MV-4-11 (cell line): ENCODE measurements at regions not wholly inside any gene's neighbourhood (a gene's known extent, or its start where the extent isn't known, plus 50 kb on each side); places are given as distances from the start of the nearest gene placed in this dataset.

Source experiments
- DNase-seq: peaks from one replicate; lab custom pipeline; 2025; lab: John Stamatoyannopoulos, UW

DNA sequence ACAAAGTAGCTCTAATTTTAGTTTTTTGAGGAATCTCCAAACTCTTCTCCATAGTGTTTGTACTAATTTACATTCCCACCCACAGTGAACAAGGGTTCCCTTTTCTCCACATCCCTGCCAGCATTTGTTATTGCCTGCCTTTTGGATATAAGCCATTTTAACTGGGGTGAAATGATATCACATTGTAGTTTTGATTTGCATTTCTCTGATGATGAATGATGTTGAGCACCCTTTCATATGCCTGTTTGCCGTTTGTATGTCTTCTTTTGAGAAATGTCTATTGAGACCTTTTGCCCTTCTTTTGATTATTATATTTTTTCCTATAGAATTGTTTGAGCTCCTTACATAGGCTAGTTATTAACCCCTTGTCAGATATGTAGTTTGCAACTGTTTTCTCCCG is 239.9 kb upstream of the TPM1 start:
- no peak for DNase-seq

DNA sequence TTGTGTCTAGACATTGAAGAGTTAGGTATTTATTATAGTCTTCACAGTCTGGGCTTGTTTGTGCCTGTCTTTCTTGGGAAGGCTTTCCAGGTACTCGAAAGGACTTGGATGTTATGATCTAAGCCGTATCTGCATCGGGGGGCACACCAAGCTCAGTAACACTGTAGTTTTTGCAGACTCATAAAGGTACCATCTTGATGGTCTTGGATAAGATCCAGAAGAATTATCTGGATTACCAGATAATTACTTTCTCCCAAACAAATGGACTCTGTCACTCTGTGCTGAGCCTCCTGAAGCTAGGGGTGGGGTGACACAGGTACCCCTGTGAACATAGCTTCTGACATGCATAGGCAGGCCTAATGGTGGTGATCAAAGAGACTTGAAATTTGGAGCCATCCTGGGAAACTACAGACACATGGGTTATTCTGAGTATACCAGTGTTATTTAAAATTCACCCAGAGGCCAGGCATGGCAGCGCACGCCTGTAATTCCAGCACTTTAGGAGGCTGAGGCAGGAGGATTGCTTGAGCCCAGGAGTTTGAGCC is 238.6 kb upstream of the TPM1 start:
- DNase-seq: no peak

DNA sequence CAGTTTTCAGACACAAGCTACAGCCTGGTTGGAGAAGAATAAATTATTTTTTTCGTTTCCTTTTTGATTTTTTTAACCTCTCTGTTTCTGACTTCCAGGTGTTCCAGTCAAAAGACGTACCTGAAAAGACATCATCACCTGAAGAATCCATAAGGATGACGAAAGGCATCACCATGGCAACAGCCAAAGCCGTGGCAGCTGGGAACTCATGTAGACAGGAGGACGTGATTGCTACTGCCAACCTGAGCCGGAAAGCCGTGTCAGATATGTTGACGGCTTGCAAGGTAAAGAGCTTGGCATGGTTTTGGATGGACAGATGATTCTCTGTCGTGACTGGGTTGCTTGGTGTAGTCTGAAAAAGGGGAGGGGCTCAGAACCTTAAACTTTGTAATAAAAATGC is 237.0 kb upstream of the TPM1 start:
- DNase-seq: no peak

DNA sequence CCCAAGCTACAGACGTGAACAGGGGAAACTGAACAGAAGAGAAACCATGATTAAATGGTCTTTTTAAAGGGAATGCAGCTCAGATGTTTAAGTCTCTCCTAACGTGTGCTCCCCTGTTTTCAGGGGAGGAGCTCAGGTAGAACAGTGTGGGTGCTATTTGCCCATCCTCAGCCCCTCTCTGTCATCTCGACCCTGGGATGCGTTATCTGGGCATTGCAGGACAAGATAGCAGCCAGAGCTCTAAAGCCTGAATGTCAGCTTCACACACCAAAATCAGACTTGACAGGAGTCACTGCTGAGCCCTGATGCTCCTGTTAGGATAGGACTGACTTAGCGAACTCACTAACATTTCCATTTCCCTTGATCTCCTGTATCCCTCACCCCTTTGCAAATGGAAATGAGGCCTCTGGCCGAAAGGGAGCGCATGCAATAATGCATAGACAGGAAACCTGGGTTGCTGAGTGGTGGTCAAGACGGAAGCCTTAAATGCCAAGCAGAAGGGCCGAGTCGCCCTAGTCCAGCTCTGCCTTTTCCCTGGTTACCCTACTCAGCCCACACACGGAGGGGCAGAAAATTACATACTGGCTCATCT is 234.9 kb upstream of the TPM1 start:
- no peak for DNase-seq

DNA sequence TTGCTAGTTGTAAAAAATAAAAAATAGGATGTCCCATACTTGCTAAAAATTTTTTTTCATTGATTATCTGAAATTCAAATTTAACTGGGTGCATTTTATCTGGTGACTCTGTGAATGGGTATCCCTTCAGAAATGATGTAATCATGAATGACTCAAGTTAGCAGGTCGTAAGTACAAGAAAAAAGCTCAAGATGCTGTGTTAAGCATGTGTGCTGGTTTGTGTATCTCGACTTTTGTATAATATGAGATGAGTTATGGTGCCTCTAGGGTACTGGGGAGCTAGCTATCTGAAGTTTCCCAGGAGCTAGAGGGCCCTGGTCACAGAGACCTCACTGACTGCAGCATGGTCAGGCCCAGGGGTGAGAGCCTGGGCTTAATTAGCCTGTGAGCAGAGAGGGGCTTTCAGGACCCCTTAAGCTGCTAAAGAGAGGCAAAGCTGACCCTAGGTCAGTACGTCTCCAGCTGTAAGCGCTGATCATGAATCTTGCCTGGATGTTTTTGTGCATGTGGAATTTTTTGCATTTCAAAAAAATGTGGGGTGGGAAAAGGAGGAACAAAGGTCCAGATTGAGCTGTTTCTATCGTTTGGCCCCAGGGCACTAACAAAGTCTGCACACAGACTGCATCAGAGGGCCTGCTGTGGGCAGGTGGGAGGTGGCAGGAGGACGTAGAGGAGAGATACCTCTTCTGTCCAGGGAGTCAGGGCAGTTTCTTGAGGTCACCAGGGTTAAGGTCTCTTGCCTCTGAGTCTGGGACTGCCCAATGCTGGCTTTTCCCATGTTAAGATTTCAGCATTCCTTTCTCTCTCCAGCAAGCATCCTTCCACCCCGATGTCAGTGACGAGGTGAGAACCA is 233.2 kb upstream of the TPM1 start:
- DNase-seq: no peak

DNA sequence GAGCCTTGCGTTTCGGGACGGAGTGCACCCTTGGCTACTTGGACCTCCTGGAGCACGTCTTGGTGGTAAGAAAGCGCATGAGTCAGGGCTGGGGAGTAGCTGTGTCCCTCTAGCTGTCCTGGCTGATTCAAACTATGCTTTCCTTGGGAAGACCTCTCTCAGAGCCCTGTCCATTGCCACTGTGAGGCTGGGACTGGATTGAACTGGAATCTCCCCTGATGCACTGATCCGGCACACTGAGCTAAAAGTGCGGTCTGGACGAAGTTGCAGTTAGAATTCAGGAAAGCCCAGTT is 232.6 kb upstream of the TPM1 start:
- DNase-seq: no peak

DNA sequence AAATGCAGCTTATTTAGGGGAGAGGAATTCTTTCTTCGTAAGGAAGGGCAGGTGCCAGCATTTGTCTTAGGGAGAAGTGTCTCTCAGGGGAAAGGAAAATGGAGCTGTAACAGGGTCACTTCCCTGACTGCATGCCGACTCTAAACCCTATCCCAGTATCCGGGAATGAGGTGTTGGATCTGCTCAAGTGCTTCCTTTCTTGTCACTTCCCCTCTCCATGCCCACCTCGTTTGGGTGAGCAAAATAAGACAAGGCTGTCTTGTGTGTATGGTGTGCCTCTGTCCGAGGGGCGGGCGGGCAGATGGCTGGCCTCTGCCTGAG is 230.1 kb upstream of the TPM1 start:
- DNase-seq: no peak

DNA sequence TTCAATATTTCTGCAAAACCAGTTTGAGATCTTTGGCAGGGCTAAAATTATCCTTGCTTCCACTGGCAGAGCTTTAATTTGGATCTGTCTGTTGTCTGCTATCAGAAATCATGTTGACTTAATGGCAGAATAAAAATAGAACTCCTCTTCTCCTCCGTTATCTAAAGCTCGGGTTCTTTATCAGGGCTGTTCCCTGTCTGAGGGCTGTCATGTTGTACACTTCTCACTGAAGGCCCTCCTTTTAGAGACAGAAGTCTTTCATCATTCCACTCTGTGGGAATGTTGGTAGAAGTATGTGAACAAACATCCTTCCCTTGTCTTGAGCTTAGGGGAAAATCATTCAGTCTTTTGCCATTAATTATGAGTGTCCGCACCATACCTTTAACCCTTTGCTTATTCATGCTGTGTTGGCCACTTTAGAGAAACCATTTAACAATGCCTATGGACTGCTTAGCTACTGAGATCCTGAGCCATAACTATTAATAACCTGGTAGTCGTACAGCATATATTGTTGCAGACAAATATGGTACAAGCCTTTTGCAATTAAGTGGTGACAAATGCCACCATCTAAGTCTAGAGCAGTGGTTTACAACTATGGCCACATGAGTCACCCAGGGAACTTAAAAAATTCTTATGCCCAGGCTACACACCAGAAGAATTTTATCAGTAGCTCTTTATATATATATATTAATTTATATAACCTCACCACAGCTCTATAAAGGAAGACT is 226.0 kb upstream of the TPM1 start:
- peak; percentile 3 for DNase-seq

DNA sequence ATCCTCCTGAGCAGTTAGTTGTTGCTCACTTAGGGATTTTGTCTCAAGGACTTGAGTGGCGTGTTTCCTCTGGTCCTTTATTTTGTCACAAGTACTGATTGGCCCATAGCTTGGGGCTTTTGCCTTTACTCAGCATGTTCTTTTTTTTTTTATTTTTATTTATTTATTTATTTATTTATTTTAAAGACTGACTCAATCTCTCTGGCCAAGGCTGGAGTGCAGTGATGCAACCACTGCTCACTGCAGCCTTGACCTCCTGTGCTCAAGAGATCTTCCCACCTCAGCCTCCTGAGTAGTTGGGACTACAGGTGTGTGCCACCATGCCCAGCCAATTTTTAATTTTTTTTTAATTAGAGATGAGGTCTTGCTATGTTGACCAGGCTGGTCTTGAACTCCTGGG is 223.9 kb upstream of the TPM1 start:
- no peak for DNase-seq

DNA sequence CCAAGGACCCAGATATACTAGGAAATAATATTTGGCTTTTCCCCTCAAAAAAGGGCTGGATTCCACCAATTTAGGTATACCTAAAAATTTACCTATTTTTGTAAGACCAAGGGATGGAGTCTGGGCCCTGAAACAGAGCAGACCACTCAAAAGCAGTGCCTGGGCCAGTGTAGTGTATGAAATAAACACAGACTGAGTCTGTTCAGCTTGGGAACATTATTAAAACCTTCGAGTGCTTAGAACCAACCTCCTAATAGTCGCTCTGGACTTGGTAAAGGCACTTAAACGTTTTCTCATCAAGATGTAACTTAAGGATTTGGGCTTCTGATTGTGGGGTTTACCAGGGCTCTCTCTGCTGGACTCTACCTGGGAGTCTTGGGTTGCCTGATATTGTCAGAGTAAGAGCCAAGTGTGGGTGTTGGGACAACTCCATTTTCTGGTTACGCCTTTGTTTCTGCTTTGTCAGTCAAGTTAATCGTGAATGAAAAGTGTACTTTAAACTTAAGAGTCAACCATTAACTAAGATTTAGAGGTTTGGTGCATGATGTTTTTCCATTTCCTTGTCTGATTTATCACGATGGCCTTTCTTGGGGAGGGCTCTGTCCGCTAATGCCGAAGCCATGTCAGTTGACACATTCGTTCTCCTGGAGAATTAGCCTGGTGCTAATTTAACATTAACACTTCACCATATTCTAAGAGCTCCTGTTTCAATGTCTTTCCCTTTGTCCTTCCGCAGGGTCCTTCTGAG is 221.0 kb upstream of the TPM1 start:
- DNase-seq: no peak

DNA sequence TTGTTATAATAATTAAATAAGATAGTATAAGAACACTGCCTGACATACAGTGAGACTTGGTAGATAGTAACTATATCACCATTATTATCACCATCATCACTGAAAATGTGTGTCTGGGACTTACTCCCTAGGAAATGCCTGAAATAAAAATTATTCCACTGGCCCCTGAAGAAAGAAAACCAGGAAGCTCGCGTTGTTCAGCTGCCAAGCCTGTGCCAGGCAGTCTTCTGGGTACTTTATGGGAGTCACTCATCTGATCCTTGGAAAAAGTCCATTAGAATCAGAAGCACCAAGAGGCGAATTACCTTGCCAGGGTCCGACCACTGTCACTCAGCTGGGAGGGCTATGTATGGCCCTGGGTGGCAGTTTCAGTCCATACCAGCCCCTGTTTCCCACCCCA is 220.3 kb upstream of the TPM1 start:
- no peak for DNase-seq

DNA sequence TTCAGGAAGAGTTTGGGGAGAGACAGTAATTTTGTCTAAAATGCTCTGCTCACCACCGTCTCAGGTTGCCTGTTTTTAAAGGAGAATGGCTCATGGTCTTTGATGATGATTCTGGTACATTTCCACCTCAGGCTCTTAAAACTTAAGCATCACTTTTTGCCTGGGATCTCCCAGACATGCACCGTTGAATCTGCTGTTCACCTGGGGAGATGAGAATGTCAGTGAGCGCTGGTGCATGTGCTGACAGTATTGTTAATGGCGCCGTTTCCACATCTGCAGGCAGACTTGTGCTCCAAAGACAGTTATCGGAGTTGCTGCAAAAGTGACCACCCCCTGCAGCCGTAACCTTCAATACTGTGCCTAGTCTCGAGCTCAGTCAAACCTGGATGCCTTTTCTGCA is 219.0 kb upstream of the TPM1 start:
- no peak for DNase-seq

DNA sequence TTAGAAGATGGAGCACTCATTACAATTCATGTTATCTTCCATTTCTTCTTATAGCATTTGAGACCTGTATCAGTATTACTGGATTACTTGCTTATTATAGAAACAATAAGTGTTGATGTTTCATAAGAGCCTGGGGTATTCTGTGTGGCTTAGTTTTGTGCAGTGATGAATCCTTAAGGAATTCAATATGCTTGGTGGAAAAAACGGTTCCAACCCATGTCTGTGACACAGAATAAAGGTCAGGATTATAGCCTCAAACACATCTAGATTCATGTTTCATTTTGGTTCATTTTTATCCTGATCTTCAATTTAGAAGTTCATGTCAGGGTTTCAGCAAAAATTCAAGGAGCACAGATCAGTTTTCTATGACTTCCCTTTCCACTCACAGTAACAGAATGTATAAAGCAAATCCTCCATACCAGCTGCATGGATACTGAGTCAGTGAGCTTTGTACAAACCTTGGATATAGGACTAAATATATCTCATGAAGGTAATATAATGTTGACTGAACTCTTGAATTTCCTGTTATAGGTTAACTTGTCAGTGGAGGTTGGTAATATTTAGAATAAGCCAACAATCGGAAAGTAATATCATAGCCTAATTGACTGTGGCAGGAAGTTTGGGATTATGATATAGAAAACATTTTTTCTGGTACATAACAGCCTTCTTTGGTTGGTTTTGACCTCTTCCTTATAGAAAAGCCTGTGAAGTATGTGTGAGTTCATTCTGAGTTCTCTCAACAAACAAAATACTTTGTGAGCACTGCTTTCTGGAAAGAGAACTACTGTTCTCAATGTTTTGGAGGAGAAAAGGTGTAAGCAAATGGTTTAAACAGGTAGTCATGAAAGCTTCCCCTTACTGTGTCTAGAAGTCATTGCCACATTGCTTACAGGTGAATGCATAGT is 218.2 kb upstream of the TPM1 start:
- no peak for DNase-seq

DNA sequence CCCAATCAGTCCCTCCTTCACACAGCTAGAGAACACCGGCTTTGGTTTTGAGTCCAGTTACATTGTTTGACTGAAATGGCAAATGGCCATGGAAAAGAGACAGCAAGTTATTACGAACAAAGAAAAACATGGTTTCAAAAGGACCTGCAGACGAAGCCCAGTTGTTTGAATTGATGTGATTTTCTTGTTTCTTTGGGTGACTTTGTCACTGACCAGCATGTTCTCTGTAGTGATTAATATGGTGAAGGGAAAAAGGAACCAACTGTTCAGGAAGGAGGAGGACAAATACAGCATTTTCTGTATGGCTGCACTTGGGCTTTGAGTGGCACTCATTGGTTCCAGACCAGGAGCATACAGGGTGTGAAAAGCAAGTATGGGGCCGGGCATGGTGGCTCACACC is 217.4 kb upstream of the TPM1 start:
- no peak for DNase-seq

DNA sequence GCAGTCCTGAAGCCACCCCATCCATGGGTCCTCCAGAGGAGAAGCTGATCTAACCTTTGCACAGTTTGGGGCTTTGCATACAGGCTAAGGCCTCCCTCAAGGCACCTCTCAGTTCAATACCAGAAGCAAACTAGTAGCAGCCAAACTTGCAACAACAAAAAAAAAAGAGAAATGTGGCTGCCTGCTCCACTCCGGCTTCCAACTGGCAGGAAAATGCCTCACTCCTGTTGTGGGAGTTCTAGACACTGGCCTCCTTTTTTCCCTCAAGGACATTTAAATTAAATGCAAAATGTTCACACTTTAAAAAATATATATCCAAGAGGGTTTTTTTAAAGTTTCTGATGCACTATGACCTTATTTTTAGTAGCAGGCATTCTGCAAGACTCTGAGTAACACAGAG is 216.0 kb upstream of the TPM1 start:
- no peak for DNase-seq

DNA sequence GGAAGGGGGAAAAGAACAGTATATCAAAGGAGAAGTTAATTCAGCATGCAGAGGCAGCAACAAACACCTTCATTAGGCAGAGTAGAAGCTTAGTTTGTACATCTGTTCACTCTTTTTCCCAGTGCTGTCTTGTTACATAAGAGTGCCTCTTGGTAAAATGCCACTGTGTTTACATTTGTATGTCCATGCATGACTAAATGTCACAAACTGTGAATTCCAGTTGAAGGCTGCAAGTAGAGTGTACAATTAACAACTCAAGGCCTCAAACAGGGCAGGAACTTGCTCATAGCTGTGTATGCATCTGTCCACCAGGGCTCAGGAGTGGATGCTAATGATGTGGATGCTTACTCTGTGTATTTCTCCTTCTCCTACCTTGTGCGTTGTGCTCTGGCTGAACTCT is 214.2 kb upstream of the TPM1 start:
- DNase-seq: no peak

DNA sequence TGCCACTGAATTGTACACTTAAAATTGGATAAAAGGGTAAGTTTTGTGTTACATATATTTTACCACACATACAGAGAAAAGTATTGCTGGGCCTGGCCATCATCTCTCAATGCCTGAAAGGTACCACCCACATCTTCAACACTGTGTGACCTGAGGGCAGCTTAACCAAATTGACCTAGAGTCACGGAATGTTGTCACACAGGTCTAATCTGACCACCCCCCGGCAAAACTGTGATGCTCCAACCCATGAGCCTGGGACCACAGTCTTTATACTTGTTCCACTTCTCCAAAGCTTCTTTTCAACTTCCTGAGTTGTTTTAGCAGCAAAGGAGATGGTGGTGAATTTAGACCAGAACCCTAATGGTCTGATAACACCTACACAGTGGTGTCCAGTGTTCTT is 210.3 kb upstream of the TPM1 start:
- no peak for DNase-seq

DNA sequence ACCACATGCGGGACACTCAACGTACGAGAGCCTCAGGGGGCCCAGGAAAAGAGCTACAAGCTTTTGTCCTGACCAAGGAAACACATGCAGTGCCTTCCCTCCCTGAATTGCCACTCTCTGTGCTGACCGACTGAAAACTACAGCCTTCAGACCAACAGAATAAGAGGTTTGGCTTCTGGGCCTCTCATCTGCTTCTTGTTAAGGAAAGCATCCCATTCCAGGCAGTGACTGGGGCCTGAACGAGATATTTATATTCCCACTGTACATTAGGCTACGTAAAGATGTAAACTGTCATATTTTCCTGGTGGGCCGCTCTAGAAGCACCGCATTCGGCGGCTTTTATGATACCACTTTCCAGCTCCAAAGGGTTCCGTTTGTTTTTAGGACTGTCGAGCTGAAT is 208.9 kb upstream of the TPM1 start:
- DNase-seq: no peak

DNA sequence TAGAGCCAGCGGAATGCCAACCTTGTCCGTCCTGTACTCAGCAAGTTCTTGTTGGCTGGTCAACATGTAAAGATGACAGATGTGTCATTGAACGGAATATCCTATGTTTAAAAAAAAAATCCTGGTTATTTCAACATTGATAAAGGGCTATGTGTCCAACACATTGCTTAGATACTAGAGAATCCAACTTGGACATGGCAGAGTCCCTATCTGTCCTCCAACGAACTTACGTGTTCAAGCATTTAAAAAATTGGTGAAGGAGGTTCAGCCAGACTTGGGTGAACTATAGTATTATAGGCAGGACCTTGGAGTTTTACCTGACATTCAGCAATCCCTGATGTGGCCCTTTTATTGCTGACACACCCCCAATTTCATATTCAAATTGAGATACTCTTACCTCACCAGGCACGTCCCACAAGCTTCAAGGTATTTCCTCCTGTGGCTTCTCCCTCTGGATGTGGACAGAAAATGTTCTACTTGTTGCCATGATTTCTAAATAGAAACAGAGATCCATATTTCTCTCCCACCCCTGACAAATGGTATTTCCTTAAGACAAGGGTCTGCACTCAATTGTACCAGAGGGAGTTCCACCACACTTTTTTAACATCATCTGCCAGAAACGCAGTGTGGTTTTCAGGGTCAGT is 207.7 kb upstream of the TPM1 start:
- no peak for DNase-seq

DNA sequence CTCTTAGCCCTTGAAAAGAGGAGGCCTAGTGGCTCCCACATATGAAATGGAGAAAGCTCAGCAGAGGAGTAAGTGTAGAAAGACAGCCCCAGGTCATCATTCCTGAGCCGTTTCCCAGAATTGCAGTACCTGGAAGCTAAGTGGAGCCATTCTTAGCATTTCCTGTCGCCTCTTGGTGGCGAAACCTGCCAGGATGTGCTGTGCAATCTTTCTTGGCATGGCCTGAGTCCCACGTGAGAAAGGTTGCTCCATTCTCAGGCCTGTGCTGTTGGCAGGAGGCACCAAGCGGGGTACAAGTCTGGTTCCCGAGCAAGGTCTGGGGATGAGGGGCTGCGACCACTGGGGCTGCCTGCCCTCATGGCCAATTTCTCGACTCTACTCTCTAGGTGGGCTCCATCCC is 207.2 kb upstream of the TPM1 start:
- DNase-seq: peak; percentile 10

DNA sequence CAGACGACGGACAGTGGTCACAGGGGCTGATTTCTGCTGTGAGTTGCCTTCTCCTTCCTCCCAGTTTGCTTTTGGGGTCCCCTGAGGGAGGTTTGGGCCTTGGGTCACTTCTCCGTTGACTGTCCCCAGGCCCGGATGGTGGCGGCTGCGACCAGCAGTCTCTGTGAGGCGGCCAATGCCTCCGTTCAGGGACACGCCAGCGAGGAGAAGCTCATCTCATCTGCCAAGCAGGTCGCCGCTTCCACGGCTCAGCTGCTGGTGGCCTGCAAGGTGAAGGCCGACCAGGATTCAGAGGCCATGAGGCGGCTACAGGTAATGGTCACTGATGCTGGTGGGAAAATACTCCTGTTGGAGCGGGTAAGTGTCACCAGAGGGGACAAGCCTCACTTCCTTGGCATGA is 206.8 kb upstream of the TPM1 start:
- no peak for DNase-seq
